ENCODE measurements at regions not wholly inside any gene's neighbourhood (a gene's known extent, or its start where the extent isn't known, plus 50 kb on each side); places are given as distances from the start of the nearest gene placed in this dataset.

DNA sequence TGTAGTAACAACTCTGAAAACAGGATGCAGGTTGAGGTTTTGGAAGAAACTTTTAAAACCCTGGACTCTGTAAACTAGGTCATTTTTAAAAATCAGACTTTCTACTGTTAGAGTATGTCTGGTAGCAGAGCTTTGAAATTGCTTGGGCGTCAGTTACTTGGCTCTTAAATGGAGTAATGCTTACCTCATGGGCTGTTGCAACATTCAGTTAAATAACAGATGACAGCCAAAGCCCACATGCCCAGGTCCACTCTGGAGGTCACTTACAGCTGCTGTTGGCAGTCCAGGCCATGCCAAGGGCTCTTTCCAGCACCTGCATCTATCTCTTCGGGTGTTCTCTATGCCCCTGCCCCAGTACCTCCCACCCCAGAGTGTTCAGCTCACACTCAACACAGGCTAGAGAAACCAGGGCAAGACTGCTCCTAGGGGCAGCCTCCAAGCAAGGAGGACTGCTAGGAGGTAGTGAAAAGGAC is 96.4 kb downstream of the BANF2 start (continued):
- TF ChIP-seq KDM5A (IDR thresholded peaks at IDR 0.05; ENCODE audit: borderline replicate concordance, low read length) = no peak
- TF ChIP-seq, protein P1, sequence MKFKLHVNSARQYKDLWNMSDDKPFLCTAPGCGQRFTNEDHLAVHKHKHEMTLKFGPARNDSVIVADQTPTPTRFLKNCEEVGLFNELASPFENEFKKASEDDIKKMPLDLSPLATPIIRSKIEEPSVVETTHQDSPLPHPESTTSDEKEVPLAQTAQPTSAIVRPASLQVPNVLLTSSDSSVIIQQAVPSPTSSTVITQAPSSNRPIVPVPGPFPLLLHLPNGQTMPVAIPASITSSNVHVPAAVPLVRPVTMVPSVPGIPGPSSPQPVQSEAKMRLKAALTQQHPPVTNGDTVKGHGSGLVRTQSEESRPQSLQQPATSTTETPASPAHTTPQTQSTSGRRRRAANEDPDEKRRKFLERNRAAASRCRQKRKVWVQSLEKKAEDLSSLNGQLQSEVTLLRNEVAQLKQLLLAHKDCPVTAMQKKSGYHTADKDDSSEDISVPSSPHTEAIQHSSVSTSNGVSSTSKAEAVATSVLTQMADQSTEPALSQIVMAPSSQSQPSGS (CRISPR knock-in tag; IDR thresholded peaks at IDR 0.05) = peak; percentile 85
- no peak for TF ChIP-seq MEIS1 (CRISPR knock-in tag; IDR thresholded peaks at IDR 0.05; ENCODE audit: borderline replicate concordance)
- peak; percentile 56; the same call in 1 of the 2 replicates for TF ChIP-seq TARDBP (CRISPR knock-in tag; IDR thresholded peaks at IDR 0.05)
- TF ChIP-seq, protein P2, sequence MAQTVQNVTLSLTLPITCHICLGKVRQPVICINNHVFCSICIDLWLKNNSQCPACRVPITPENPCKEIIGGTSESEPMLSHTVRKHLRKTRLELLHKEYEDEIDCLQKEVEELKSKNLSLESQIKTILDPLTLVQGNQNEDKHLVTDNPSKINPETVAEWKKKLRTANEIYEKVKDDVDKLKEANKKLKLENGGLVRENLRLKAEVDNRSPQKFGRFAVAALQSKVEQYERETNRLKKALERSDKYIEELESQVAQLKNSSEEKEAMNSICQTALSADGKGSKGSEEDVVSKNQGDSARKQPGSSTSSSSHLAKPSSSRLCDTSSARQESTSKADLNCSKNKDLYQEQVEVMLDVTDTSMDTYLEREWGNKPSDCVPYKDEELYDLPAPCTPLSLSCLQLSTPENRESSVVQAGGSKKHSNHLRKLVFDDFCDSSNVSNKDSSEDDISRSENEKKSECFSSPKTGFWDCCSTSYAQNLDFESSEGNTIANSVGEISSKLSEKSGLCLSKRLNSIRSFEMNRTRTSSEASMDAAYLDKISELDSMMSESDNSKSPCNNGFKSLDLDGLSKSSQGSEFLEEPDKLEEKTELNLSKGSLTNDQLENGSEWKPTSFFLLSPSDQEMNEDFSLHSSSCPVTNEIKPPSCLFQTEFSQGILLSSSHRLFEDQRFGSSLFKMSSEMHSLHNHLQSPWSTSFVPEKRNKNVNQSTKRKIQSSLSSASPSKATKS (CRISPR knock-in tag; IDR thresholded peaks at IDR 0.05) = no peak
- 0 out of 2 replicates have a peak, but pooled peaks have one; percentile 28 for TF ChIP-seq ZFY (CRISPR knock-in tag; IDR thresholded peaks at IDR 0.05)
- TF ChIP-seq ZNF335 (CRISPR knock-in tag; IDR thresholded peaks at IDR 0.05) = peak; percentile 76; the same call in 1 of the 2 replicates
- peak; percentile 45 for TF ChIP-seq SOX5 (CRISPR knock-in tag; IDR thresholded peaks at IDR 0.05; ENCODE audit: borderline replicate concordance)
- no peak for TF ChIP-seq ZNF546 (CRISPR knock-in tag; conservative IDR thresholded peaks at IDR 0.05)
- no peak for TF ChIP-seq GTF3A (CRISPR knock-in tag; conservative IDR thresholded peaks at IDR 0.05)
- TF ChIP-seq, protein P3, sequence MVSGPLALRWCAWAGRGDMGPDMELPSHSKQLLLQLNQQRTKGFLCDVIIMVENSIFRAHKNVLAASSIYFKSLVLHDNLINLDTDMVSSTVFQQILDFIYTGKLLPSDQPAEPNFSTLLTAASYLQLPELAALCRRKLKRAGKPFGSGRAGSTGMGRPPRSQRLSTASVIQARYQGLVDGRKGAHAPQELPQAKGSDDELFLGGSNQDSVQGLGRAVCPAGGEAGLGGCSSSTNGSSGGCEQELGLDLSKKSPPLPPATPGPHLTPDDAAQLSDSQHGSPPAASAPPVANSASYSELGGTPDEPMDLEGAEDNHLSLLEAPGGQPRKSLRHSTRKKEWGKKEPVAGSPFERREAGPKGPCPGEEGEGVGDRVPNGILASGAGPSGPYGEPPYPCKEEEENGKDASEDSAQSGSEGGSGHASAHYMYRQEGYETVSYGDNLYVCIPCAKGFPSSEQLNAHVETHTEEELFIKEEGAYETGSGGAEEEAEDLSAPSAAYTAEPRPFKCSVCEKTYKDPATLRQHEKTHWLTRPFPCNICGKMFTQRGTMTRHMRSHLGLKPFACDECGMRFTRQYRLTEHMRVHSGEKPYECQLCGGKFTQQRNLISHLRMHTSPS (CRISPR knock-in tag; IDR thresholded peaks at IDR 0.05; ENCODE audit: low read depth) = peak; percentile 95
- peak; percentile 79; the same call in 1 of the 2 replicates for TF ChIP-seq NFKBIZ (CRISPR knock-in tag; IDR thresholded peaks at IDR 0.05)
- TF ChIP-seq ZFP36 (IDR thresholded peaks at IDR 0.05; ENCODE audit: borderline replicate concordance, low read depth, low read length, partially characterized antibody) = no peak
- TF ChIP-seq, protein P4, sequence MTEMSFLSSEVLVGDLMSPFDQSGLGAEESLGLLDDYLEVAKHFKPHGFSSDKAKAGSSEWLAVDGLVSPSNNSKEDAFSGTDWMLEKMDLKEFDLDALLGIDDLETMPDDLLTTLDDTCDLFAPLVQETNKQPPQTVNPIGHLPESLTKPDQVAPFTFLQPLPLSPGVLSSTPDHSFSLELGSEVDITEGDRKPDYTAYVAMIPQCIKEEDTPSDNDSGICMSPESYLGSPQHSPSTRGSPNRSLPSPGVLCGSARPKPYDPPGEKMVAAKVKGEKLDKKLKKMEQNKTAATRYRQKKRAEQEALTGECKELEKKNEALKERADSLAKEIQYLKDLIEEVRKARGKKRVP (CRISPR knock-in tag; IDR thresholded peaks at IDR 0.05) = peak in 1 of 2 experiments; percentile 94; a peak in 2 of 4 replicates
- TF ChIP-seq ZFP90 (CRISPR knock-in tag; IDR thresholded peaks at IDR 0.05; ENCODE audit: borderline replicate concordance) = peak; percentile 60; the same call in 1 of the 2 replicates
- TF ChIP-seq, protein P5, sequence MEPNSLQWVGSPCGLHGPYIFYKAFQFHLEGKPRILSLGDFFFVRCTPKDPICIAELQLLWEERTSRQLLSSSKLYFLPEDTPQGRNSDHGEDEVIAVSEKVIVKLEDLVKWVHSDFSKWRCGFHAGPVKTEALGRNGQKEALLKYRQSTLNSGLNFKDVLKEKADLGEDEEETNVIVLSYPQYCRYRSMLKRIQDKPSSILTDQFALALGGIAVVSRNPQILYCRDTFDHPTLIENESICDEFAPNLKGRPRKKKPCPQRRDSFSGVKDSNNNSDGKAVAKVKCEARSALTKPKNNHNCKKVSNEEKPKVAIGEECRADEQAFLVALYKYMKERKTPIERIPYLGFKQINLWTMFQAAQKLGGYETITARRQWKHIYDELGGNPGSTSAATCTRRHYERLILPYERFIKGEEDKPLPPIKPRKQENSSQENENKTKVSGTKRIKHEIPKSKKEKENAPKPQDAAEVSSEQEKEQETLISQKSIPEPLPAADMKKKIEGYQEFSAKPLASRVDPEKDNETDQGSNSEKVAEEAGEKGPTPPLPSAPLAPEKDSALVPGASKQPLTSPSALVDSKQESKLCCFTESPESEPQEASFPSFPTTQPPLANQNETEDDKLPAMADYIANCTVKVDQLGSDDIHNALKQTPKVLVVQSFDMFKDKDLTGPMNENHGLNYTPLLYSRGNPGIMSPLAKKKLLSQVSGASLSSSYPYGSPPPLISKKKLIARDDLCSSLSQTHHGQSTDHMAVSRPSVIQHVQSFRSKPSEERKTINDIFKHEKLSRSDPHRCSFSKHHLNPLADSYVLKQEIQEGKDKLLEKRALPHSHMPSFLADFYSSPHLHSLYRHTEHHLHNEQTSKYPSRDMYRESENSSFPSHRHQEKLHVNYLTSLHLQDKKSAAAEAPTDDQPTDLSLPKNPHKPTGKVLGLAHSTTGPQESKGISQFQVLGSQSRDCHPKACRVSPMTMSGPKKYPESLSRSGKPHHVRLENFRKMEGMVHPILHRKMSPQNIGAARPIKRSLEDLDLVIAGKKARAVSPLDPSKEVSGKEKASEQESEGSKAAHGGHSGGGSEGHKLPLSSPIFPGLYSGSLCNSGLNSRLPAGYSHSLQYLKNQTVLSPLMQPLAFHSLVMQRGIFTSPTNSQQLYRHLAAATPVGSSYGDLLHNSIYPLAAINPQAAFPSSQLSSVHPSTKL (CRISPR knock-in tag; IDR thresholded peaks at IDR 0.05) = peak; percentile 84
- TF ChIP-seq ZNF3 (CRISPR knock-in tag; IDR thresholded peaks at IDR 0.05) = peak; percentile 74; the same call in 1 of the 2 replicates
- TF ChIP-seq TEAD3 (CRISPR knock-in tag; optimal IDR thresholded peaks at IDR 0.05; ENCODE audit: borderline replicate concordance) = peak; percentile 53
- no peak for TF ChIP-seq STAT5B (CRISPR knock-in tag; IDR thresholded peaks at IDR 0.05)

Data from HepG2 (cell line).